HepG2 (cell line): ENCODE measurements at regions not wholly inside any gene's neighbourhood (a gene's known extent, or its start where the extent isn't known, plus 50 kb on each side); places are given as distances from the start of the nearest gene placed in this dataset.

ENCODE experiments used
- ATAC-seq: fragments of 200-7000 bp; cut with Tn5 transposase; 3 replicates; pipeline ENCODE4 v1.9.1; 2020; ENCODE audit warnings: mild to moderate bottlenecking, moderate library complexity
- BruUV-seq: library from RNA; stranded (reverse); fragments of 400-500 nt; replicated peaks from 2 replicates; lab custom pipeline; 2021; lab: Mats Ljungman, UMichigan
- CTCF ChIA-PET: fragments of 300-600 bp; formaldehyde crosslinking; extraction: SDS; loops from one replicate; lab custom pipeline; 2021; ENCODE audit warnings: low total read pairs, inconsistent platforms, low intra/inter-chr PET ratio; lab: Yijun Ruan, JAX
- POLR2A ChIA-PET: fragments of 350-600 bp; sonication (Branson Sonifier 250); formaldehyde crosslinking; loops from one replicate; lab custom pipeline; 2020; ENCODE audit warnings: antibody characterized with exemption, inconsistent platforms; lab: Yijun Ruan, JAX
- DNase-seq: peaks from one replicate; pipeline ENCODE4 v3.0.0-alpha.2; 2015; ENCODE audit warnings: low spot score
- FAIRE-seq: peaks from 3 replicates; lab custom pipeline; 2011; peaks lifted over from hg19 to GRCh38; lab: Jason Lieb, UNC
- H2AFZ ChIP-seq: one replicate; pipeline ENCODE4 v1.6.1; 2011; ENCODE audit warnings: low read length, inconsistent platforms
- H3K27ac ChIP-seq: fragments of 300-600 bp; 3 replicates; pipeline ENCODE4 v1.8.0; 2011; ENCODE audit warnings: mixed run types, mild to moderate bottlenecking, mixed read lengths, low read length, inconsistent platforms; ENCODE audit not compliant: insufficient read depth; ENCODE audit errors: extremely low read length
- H3K27me3 ChIP-seq, 2 experiments: fragments of 200-600 bp in 1 of 2; 2 replicates in 1 of 2; 3 replicates in 1 of 2; pipeline versions ENCODE4 v1.6.0 to v1.8.0; 2011; ENCODE audit warnings: low read length in 2 of 2, mild to moderate bottlenecking in 2 of 2, moderate library complexity in 2 of 2, inconsistent platforms in 1 of 2; ENCODE audit not compliant: insufficient read depth in 2 of 2, control insufficient read depth in 1 of 2
- H3K36me3 ChIP-seq, 2 experiments: fragments of 200-600 bp in 1 of 2; replicated peaks in 1 of 2; 2 replicates in 1 of 2; 3 replicates in 1 of 2; pipeline versions ENCODE4 v1.5.1 to v1.8.0; 2011; ENCODE audit warnings: low read length in 2 of 2, inconsistent platforms in 1 of 2; ENCODE audit not compliant: insufficient read depth in 2 of 2, control insufficient read depth in 1 of 2
- H3K4me1 ChIP-seq: 2 replicates; pipeline ENCODE4 v1.5.1; 2012; ENCODE audit warnings: low read length, inconsistent platforms; ENCODE audit not compliant: insufficient read depth
- H3K4me2 ChIP-seq: 2 replicates; pipeline ENCODE4 v1.6.0; 2011; ENCODE audit warnings: low read depth, low read length, inconsistent platforms
- H3K4me3 ChIP-seq, 3 experiments: fragments of 200-600 bp in 1 of 3; sonication (generic), shearing (Covaris generic) in 1 of 3; replicated peaks in 1 of 3; 2 replicates each; pipeline ENCODE4 v1.5.1; 2011 to 2016; ENCODE audit warnings: low read length in 3 of 3, inconsistent platforms in 2 of 3, low read depth in 2 of 3, mild to moderate bottlenecking in 2 of 3, control low read depth in 1 of 3, mixed read lengths in 1 of 3; ENCODE audit not compliant: insufficient read depth in 1 of 3
- H3K79me2 ChIP-seq: one replicate; pipeline ENCODE4 v1.6.1; 2011; ENCODE audit warnings: low read length, inconsistent platforms; ENCODE audit not compliant: insufficient read depth
- H3K9ac ChIP-seq: 2 replicates; pipeline ENCODE4 v1.6.0; 2011; ENCODE audit warnings: mild to moderate bottlenecking, low read depth, low read length, inconsistent platforms; ENCODE audit not compliant: insufficient read depth
- H3K9me3 ChIP-seq: 2 replicates; pipeline ENCODE4 v1.5.1; 2012; ENCODE audit warnings: mild to moderate bottlenecking, low read length
- H4K20me1 ChIP-seq: 2 replicates; pipeline ENCODE4 v1.6.0; 2011; ENCODE audit warnings: inconsistent platforms, mild to moderate bottlenecking, low read length, moderate library complexity; ENCODE audit not compliant: insufficient read depth
- CREM ChIP-seq, 2 experiments: sonication (generic) in 1 of 2; formaldehyde crosslinking in 1 of 2; IDR thresholded peaks; 2 replicates each; pipeline versions ENCODE4 v1.4.0 to v1.6.1; 2016 to 2020; ENCODE audit warnings: antibody characterized with exemption in 1 of 2, mild to moderate bottlenecking in 1 of 2, missing genetic modification reagents in 1 of 2
- GABPB1 ChIP-seq: IDR thresholded peaks from 2 replicates; pipeline ENCODE4 v1.6.1; 2016; ENCODE audit warnings: mild to moderate bottlenecking, missing genetic modification reagents, moderate library complexity, missing compliant biosample characterization
- GATA4 ChIP-seq: sonication (generic); IDR thresholded peaks from 2 replicates; pipeline ENCODE4 v1.6.1; 2016; ENCODE audit warnings: antibody characterized with exemption, low read depth, borderline replicate concordance
- GTF2F1 ChIP-seq: fragments of 150-350 bp; IDR thresholded peaks from 2 replicates; pipeline ENCODE4 v1.6.1; 2014; ENCODE audit warnings: low read length
- HNF1A ChIP-seq, 2 experiments: sonication (generic) in 1 of 2; formaldehyde crosslinking in 1 of 2; IDR thresholded peaks; 2 replicates each; pipeline versions ENCODE4 v1.4.0 to v1.6.1; 2016 to 2020; ENCODE audit warnings: borderline replicate concordance in 1 of 2, low read depth in 1 of 2, mild to moderate bottlenecking in 1 of 2, missing genetic modification reagents in 1 of 2
- HNRNPK ChIP-seq: fragments of 200-400 bp; formaldehyde crosslinking; IDR thresholded peaks from 2 replicates; pipeline ENCODE4 v1.6.1; 2018; ENCODE audit warnings: low read length, low read depth, moderate library complexity, mild to moderate bottlenecking; ENCODE audit not compliant: poor library complexity, severe bottlenecking
- JUND ChIP-seq: sonication (generic); formaldehyde crosslinking; IDR thresholded peaks from 2 replicates; pipeline ENCODE4 v1.8.0; 2022; ENCODE audit warnings: mild to moderate bottlenecking, missing genetic modification reagents
- KDM2A ChIP-seq: sonication (generic); formaldehyde crosslinking; IDR thresholded peaks from 2 replicates; pipeline ENCODE4 v1.4.0; 2020; ENCODE audit warnings: low read depth, missing genetic modification reagents, borderline replicate concordance
- RFXAP ChIP-seq: sonication (generic); formaldehyde crosslinking; IDR thresholded peaks from 2 replicates; pipeline ENCODE4 v1.4.0; 2020; ENCODE audit warnings: missing genetic modification reagents, borderline replicate concordance
- SMARCC2 ChIP-seq: fragments of 450-650 bp; IDR thresholded peaks from 2 replicates; pipeline ENCODE4 v1.6.1; 2017; ENCODE audit warnings: antibody characterized with exemption, mild to moderate bottlenecking
- TEAD2 ChIP-seq: sonication (generic); formaldehyde crosslinking; IDR thresholded peaks from 2 replicates; pipeline ENCODE4 v1.9.0; 2021; ENCODE audit warnings: missing genetic modification reagents
- UBTF ChIP-seq: sonication (generic); formaldehyde crosslinking; IDR thresholded peaks from 2 replicates; pipeline ENCODE4 v1.4.0; 2020; ENCODE audit warnings: mild to moderate bottlenecking, missing genetic modification reagents
- ZBTB42 ChIP-seq: sonication (generic); formaldehyde crosslinking; IDR thresholded peaks from 2 replicates; pipeline ENCODE4 v1.5.0; 2020; ENCODE audit warnings: mild to moderate bottlenecking, missing genetic modification reagents
- ZBTB8A ChIP-seq: sonication (generic); formaldehyde crosslinking; IDR thresholded peaks from 2 replicates; pipeline ENCODE4 v1.4.0; 2020; ENCODE audit warnings: mild to moderate bottlenecking, low read depth, missing genetic modification reagents, borderline replicate concordance
- ZNF468 ChIP-seq: sonication (generic); formaldehyde crosslinking; IDR thresholded peaks from 2 replicates; pipeline ENCODE4 v1.8.0; 2022; ENCODE audit warnings: mild to moderate bottlenecking, moderate library complexity, missing genetic modification reagents
- ZNF546 ChIP-seq: sonication (generic); formaldehyde crosslinking; conservative IDR thresholded peaks from 2 replicates; pipeline ENCODE4 v1.8.1; 2023; ENCODE audit warnings: mild to moderate bottlenecking, missing genetic modification reagents
- ZNF572 ChIP-seq: sonication (generic); formaldehyde crosslinking; IDR thresholded peaks from 2 replicates; pipeline ENCODE4 v1.5.1; 2020; ENCODE audit warnings: mild to moderate bottlenecking, missing genetic modification reagents
- ZNF768 ChIP-seq: sonication (generic); formaldehyde crosslinking; IDR thresholded peaks from 2 replicates; pipeline ENCODE4 v1.4.0; 2020; ENCODE audit warnings: missing genetic modification reagents
- WGBS: methylation state at CpG from one replicate; pipeline ENCODE4 v1.1.6; 2017; ENCODE audit warnings: low lambda C conversion rate; 5-methylcytosine and 5-hydroxymethylcytosine counted together
- in situ Hi-C: cut with HindIII; loops from 2 replicates; pipeline ENCODE4 v1.10.0; 2017; ENCODE audit warnings: low pct_unique_long_range_greater_than_20kb; ENCODE audit not compliant: extremely low pct_ligation_motif_present
- intact Hi-C: fragments of 100-400 bp; cut with micrococcal nuclease; formaldehyde crosslinking; loops from one replicate; pipeline ENCODE4 v1.10.0; 2022; ENCODE audit not compliant: unreplicated experiment

- peaks cover 3 to 63% of the 10 kb centered on the region in 2 experiments; a peak in 4 of 5 replicates for H3K27me3 ChIP-seq
- ATAC-seq, result peak; percentile 4; the same call in 2 of the 3 replicates
- no peak for FAIRE-seq
- H3K9me3 ChIP-seq, result no peaks in the 10 kb centered on the region
- in situ Hi-C loops, result loop anchor here (5.0 kb wide), 2 partner anchors 36 to 91 kb away; partner anchors contain the start of gene SDC1
- H3K4me1 ChIP-seq, result peaks cover 61% of the 10 kb centered on the region
- no peak overlapping the region for H3K27ac ChIP-seq
- H4K20me1 ChIP-seq, result no peaks in the 10 kb centered on the region
- WGBS, result 64% methylated on average over 7 of the region's 12 CpGs
- POLR2A ChIA-PET, result interaction anchor here (0.9 to 3.1 kb wide), 3 partner anchors 36 to 89 kb away, joined by 3 to 27 read pairs (median 3); partner anchors contain the start of gene SDC1
- BruUV-seq, result no TSS peak
- no peaks in the 10 kb centered on the region for H3K36me3 ChIP-seq
- no peak for DNase-seq
- H3K79me2 ChIP-seq, result no peaks in the 10 kb centered on the region
- CTCF ChIA-PET, result interaction anchor here (0.7 to 2.8 kb wide), 4 partner anchors 56 to 106 kb away, joined by 3 to 19 read pairs (median 14); partner anchors contain the start of gene SDC1
- intact Hi-C loops, result loop anchor here (5.0 kb wide), 1 partner anchor 36 kb away; no protein-coding TSS in a partner anchor
- H3K4me2 ChIP-seq, result no peak overlapping the region
- H3K9ac ChIP-seq, result no peak overlapping the region
- no peak overlapping the region for H2AFZ ChIP-seq
- no peak overlapping the region for H3K4me3 ChIP-seq
- TF ChIP-seq JUND (CRISPR knock-in tag) (no peak), GABPB1 (CRISPR knock-in tag) (no peak; the same call in 1 of the 2 replicates), ZBTB42 (CRISPR knock-in tag) (no peak), HNRNPK (no peak), ZNF546 (CRISPR knock-in tag) (no peak), UBTF (CRISPR knock-in tag) (0 out of 2 replicates have a peak, but pooled peaks have one; percentile 3), ZBTB8A (CRISPR knock-in tag) (no peak), GTF2F1 (no peak), TEAD2 (CRISPR knock-in tag) (no peak), ZNF468 (CRISPR knock-in tag) (peak; percentile 63; the same call in 1 of the 2 replicates), CREM (IDR thresholded peaks at IDR 0.05) (no peak), CREM (CRISPR knock-in tag; IDR thresholded peaks at IDR 0.05) (no peak), HNF1A (IDR thresholded peaks at IDR 0.05; ENCODE audit: low read depth) (no peak), HNF1A (CRISPR knock-in tag; IDR thresholded peaks at IDR 0.05; ENCODE audit: borderline replicate concordance) (no peak), SMARCC2 (no peak), ZNF768 (CRISPR knock-in tag) (peak; percentile 4; the same call in 1 of the 2 replicates), KDM2A (no peak), GATA4 (no peak), RFXAP (CRISPR knock-in tag) (no peak), ZNF572 (CRISPR knock-in tag) (no peak)
These were observed 84.7 kb upstream of the LAPTM4A start for GRCh38 chr2:20136149-20136548.
